GM19025 (cell line): ENCODE measurements at regions not wholly inside any gene's neighbourhood (a gene's known extent, or its start where the extent isn't known, plus 50 kb on each side); places are given as distances from the start of the nearest gene placed in this dataset.
"Not testable (repeated sequence)": the region's sequence is repeated elsewhere in the genome, so short reads cannot be mapped to it uniquely, and the experiment has no call there.

Source experiments
- ATAC-seq: cut with Tn5 transposase; IDR thresholded peaks from one replicate; pipeline ENCODE4 v1.9.1; 2021; ENCODE audit warnings: mild to moderate bottlenecking, low read depth, moderate library complexity; ENCODE audit not compliant: unreplicated experiment

GRCh38 chr4:130659320-130659719, 1563.4 kb downstream of the C4orf33 start:
- ATAC-seq, result no peak

GRCh38 chr4:130668859-130669258, 1572.9 kb downstream of the C4orf33 start:
- no peak for ATAC-seq

- ATAC-seq, result no peak
These were observed 1579.3 kb downstream of the C4orf33 start for GRCh38 chr4:130675266-130675665.

- no peak for ATAC-seq
These were observed 1593.2 kb downstream of the C4orf33 start for GRCh38 chr4:130689181-130689580.

- ATAC-seq, result no peak
These were observed 1602.3 kb downstream of the C4orf33 start for GRCh38 chr4:130698251-130698650.

- no peak for ATAC-seq
These were observed 1603.1 kb downstream of the C4orf33 start for GRCh38 chr4:130699004-130699403.

GRCh38 chr4:130703211-130703935, 1607.4 kb downstream of the C4orf33 start:
- ATAC-seq, result no peak

GRCh38 chr4:130705023-130705422, 1609.1 kb downstream of the C4orf33 start:
- ATAC-seq, result no peak

- no peak for ATAC-seq
These were observed 1616.1 kb downstream of the C4orf33 start for GRCh38 chr4:130712038-130712437.

- no peak for ATAC-seq
These were observed 1618.1 kb downstream of the C4orf33 start for GRCh38 chr4:130714006-130714405.

GRCh38 chr4:130722361-130722760, 1626.4 kb downstream of the C4orf33 start:
- ATAC-seq, result no peak

GRCh38 chr4:130736436-130737185, 1640.7 kb downstream of the C4orf33 start:
- ATAC-seq, result no peak

GRCh38 chr4:130738233-130738632, 1642.3 kb downstream of the C4orf33 start:
- no peak for ATAC-seq

GRCh38 chr4:130747842-130748241, 1651.9 kb downstream of the C4orf33 start:
- ATAC-seq, result no peak

GRCh38 chr4:130753926-130754325, 1658.0 kb downstream of the C4orf33 start:
- no peak for ATAC-seq

GRCh38 chr4:130760246-130760645, 1664.3 kb downstream of the C4orf33 start:
- no peak for ATAC-seq

- ATAC-seq, result not testable (repeated sequence)
These were observed 1671.4 kb downstream of the C4orf33 start for GRCh38 chr4:130767384-130767783.

GRCh38 chr4:130772966-130773365, 1677.0 kb downstream of the C4orf33 start:
- ATAC-seq, result not testable (repeated sequence)

- ATAC-seq, result no peak
These were observed 1712.5 kb downstream of the C4orf33 start for GRCh38 chr4:130808492-130808891.

- ATAC-seq, result no peak
These were observed 1716.3 kb downstream of the C4orf33 start for GRCh38 chr4:130812117-130812765.

GRCh38 chr4:130814896-130815295, 1718.9 kb downstream of the C4orf33 start:
- no peak for ATAC-seq
